HL-60 (cell line): ENCODE measurements at regions not wholly inside any gene's neighbourhood (a gene's known extent, or its start where the extent isn't known, plus 50 kb on each side); places are given as distances from the start of the nearest gene placed in this dataset.

ENCODE experiments used
- DNase-seq, 2 experiments: peaks; one replicate each; pipeline ENCODE4 v3.0.0-alpha.2; 2010 to 2020; ENCODE audit warnings: low read depth in 1 of 2, low spot score in 1 of 2
- H3K27ac ChIP-seq: fragments of 250-450 bp; sonication (Bioruptor Pico); replicated peaks from 2 replicates; pipeline ENCODE4 v1.5.1; 2020; ENCODE audit warnings: mild to moderate bottlenecking, moderate library complexity
- H3K27me3 ChIP-seq: fragments of 250-450 bp; sonication (Bioruptor Pico); 2 replicates; pipeline ENCODE4 v1.5.1; 2021; ENCODE audit warnings: mild to moderate bottlenecking, moderate library complexity; ENCODE audit not compliant: insufficient read depth, poor library complexity, severe bottlenecking
- H3K4me3 ChIP-seq: replicated peaks from 2 replicates; pipeline ENCODE4 v1.5.1; 2011; ENCODE audit warnings: mild to moderate bottlenecking, control low read depth, low read length; ENCODE audit not compliant: insufficient read depth
- GABPA ChIP-seq: IDR thresholded peaks from 2 replicates; pipeline ENCODE4 v1.6.1; 2012; ENCODE audit warnings: low read depth
- POLR2AphosphoS5 ChIP-seq: IDR thresholded peaks from 2 replicates; pipeline ENCODE4 v1.6.1; 2012; ENCODE audit warnings: low read depth
- SPI1 ChIP-seq: IDR thresholded peaks from 2 replicates; pipeline ENCODE4 v1.6.1; 2012; ENCODE audit warnings: low read depth, mild to moderate bottlenecking, borderline replicate concordance
- TF ChIP-seq, protein P1 (sequence below): IDR thresholded peaks from one replicate; pipeline ENCODE4 v1.5.1; 2011; ENCODE audit warnings: low read length, control low read depth, inconsistent platforms; ENCODE audit not compliant: insufficient read depth
- TF ChIP-seq, protein P2 (sequence below): IDR thresholded peaks from 2 replicates; pipeline ENCODE4 v1.6.1; 2012; ENCODE audit warnings: low read depth; ENCODE audit not compliant: insufficient replicate concordance

DNA sequence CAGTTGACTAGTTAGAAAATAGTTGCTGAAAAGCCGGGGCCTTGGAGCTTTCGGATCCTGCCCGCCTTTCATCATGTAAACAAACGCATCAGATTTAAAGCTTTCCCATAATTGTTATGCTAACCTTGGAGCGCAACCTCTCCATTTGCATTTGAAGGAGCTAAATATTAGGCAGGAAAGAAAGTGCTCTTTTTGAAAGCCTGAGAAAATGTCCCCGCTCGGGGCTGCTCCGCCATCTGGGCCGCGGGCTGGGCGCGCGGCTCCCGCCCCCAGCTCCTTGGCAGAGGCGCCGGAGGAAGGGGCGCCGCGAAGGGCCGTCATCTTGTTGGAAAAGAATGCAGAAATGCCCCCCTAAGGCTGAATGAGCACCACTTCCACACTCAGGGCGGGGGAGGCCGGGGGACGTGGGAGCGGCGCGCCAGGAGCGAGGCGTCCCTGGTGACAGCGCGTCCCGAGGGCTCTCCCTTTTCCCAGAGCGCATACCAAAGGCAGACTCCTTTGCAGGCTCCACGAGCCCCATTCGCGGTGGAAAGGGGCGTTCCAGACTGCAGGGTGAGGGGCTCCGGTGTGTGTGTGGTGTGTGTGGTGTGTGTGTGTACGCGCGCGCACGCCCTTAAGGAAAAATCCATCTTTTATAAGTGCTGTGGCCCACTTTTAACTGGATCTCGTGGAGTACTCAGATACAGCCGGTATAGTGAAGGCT, 145.6 kb upstream of the ID4 start:
- H3K27ac ChIP-seq: no peak overlapping the region
- no peak for DNase-seq
- TF ChIP-seq, protein P1, sequence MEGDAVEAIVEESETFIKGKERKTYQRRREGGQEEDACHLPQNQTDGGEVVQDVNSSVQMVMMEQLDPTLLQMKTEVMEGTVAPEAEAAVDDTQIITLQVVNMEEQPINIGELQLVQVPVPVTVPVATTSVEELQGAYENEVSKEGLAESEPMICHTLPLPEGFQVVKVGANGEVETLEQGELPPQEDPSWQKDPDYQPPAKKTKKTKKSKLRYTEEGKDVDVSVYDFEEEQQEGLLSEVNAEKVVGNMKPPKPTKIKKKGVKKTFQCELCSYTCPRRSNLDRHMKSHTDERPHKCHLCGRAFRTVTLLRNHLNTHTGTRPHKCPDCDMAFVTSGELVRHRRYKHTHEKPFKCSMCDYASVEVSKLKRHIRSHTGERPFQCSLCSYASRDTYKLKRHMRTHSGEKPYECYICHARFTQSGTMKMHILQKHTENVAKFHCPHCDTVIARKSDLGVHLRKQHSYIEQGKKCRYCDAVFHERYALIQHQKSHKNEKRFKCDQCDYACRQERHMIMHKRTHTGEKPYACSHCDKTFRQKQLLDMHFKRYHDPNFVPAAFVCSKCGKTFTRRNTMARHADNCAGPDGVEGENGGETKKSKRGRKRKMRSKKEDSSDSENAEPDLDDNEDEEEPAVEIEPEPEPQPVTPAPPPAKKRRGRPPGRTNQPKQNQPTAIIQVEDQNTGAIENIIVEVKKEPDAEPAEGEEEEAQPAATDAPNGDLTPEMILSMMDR: no peak
- no peak for TF ChIP-seq POLR2AphosphoS5
- TF ChIP-seq, protein P2, sequence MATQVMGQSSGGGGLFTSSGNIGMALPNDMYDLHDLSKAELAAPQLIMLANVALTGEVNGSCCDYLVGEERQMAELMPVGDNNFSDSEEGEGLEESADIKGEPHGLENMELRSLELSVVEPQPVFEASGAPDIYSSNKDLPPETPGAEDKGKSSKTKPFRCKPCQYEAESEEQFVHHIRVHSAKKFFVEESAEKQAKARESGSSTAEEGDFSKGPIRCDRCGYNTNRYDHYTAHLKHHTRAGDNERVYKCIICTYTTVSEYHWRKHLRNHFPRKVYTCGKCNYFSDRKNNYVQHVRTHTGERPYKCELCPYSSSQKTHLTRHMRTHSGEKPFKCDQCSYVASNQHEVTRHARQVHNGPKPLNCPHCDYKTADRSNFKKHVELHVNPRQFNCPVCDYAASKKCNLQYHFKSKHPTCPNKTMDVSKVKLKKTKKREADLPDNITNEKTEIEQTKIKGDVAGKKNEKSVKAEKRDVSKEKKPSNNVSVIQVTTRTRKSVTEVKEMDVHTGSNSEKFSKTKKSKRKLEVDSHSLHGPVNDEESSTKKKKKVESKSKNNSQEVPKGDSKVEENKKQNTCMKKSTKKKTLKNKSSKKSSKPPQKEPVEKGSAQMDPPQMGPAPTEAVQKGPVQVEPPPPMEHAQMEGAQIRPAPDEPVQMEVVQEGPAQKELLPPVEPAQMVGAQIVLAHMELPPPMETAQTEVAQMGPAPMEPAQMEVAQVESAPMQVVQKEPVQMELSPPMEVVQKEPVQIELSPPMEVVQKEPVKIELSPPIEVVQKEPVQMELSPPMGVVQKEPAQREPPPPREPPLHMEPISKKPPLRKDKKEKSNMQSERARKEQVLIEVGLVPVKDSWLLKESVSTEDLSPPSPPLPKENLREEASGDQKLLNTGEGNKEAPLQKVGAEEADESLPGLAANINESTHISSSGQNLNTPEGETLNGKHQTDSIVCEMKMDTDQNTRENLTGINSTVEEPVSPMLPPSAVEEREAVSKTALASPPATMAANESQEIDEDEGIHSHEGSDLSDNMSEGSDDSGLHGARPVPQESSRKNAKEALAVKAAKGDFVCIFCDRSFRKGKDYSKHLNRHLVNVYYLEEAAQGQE: no peak

DNA sequence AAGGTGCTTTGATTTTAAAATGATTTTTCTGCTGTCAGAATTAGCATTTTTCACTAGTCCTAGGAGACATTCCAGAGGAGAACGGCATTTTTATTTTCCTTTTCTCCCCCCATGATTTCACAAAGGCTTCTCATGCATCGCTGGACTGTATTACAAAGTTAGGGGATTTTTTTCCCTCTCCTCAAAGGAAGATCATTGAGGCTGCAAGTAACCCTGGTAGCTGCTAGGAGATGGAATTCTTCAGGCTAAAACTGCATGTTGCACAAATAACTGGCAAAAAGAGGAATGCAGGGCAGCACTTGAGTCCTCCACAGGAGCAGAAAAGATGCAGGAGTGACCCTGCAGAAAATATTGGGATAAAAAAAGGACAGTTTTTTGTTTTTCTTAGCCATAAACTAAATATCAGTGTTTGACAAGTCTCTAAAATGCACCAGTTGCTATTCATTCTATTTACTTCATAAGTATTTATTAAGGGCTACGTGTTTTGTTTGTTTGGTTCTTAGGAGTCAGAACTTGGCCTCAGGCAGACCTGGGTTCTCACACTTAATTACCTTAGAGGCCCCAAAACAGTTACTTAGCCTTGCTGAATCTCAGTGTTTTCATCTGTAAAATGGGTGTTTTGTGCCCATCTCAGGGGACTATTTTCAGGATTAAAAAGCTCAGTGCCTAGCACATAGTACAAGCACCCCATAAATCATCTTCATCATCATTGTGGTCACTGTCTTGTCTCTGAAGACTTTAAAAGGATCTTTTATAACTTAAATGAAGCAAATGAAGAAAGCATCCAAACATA, 144.5 kb upstream of the ID4 start:
- H3K27me3 ChIP-seq: peaks cover 15% of the 10 kb centered on the region
- DNase-seq: no peak
- H3K4me3 ChIP-seq: no peak overlapping the region
- H3K27ac ChIP-seq: no peak overlapping the region
- TF ChIP-seq, protein P2: no peak
- TF ChIP-seq POLR2AphosphoS5 (no peak), GABPA (no peak), SPI1 (no peak)
- TF ChIP-seq, protein P1: no peak

More for the DNA sequence above, 145.6 kb upstream of the ID4 start:
- H3K4me3 ChIP-seq: no peak overlapping the region
- peaks cover 15% of the 10 kb centered on the region for H3K27me3 ChIP-seq

DNA sequence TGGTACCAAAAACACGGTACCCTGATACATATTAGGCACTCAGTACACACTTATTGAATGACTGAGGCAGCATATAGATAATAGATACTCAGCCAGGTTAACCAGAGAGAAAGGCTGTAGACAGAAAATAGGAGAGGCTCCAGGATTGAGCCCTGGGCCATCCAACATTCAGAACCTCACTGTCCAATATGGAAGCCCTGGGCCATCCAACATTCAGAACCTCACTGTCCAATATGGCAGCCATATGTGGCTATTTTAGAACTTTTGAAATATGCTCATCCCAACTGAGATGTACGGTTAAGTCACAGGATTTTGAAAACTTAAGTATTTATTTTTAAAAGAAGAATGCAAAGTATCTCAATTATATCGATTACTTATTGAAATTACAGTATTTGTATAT, 142.5 kb upstream of the ID4 start:
- TF ChIP-seq, protein P2: no peak
- TF ChIP-seq, protein P1: no peak
- TF ChIP-seq SPI1 (no peak), GABPA (no peak), POLR2AphosphoS5 (no peak)

More for the DNA sequence above, 142.5 kb upstream of the ID4 start:
- no peak for DNase-seq
- H3K27me3 ChIP-seq: peaks cover 15% of the 10 kb centered on the region
- no peak overlapping the region for H3K4me3 ChIP-seq
- H3K27ac ChIP-seq: no peak overlapping the region
